IMR-90 (cell line): ENCODE measurements at regions not wholly inside any gene's neighbourhood (a gene's known extent, or its start where the extent isn't known, plus 50 kb on each side); places are given as distances from the start of the nearest gene placed in this dataset.
"Not testable (repeated sequence)": the region's sequence is repeated elsewhere in the genome, so short reads cannot be mapped to it uniquely, and the experiment has no call there.

Experiments used
- ATAC-seq: fragments of 200-7000 bp; cut with Tn5 transposase; 2 replicates; pipeline ENCODE4 v1.9.1; 2020; ENCODE audit warnings: low read depth, mild to moderate bottlenecking, moderate library complexity
- BruUV-seq: library from RNA; stranded (reverse); fragments of 400-500 nt; replicated peaks from 2 replicates; lab custom pipeline; 2021; lab: Mats Ljungman, UMichigan
- CTCF ChIA-PET: fragments of 300-600 bp; formaldehyde crosslinking; extraction: SDS; loops from one replicate; lab custom pipeline; 2021; ENCODE audit warnings: antibody characterized with exemption; lab: Yijun Ruan, JAX
- POLR2A ChIA-PET: fragments of 300-600 bp; sonication (Branson Sonifier 250); formaldehyde crosslinking; loops from one replicate; lab custom pipeline; 2022; ENCODE audit warnings: antibody characterized with exemption; ENCODE audit not compliant: unreplicated experiment; lab: Charles Lee
- DNase-seq: peaks from one replicate; pipeline ENCODE4 v3.0.0; 2013
- H2AFZ ChIP-seq: replicated peaks from 2 replicates; pipeline ENCODE3; 2013; ENCODE audit warnings: low read length, mild to moderate bottlenecking; ENCODE audit not compliant: poor library complexity
- H2AK5ac ChIP-seq: 2 replicates; pipeline ENCODE4 v1.6.1; 2013; ENCODE audit warnings: low read depth, low read length, inconsistent platforms
- H2AK9ac ChIP-seq: replicated peaks from 2 replicates; pipeline ENCODE3; 2013; ENCODE audit warnings: mild to moderate bottlenecking, low read depth, low read length, moderate library complexity; ENCODE audit not compliant: poor library complexity
- H2BK120ac ChIP-seq: 2 replicates; pipeline ENCODE4 v1.6.1; 2013; ENCODE audit warnings: low read depth, low read length, inconsistent platforms
- H2BK15ac ChIP-seq: 3 replicates; pipeline ENCODE4 v1.6.1; 2013; ENCODE audit warnings: low read depth, low read length, inconsistent platforms
- H2BK20ac ChIP-seq: 2 replicates; pipeline ENCODE4 v1.6.1; 2013; ENCODE audit warnings: low read depth, mild to moderate bottlenecking, inconsistent platforms, low read length, moderate library complexity
- H2BK5ac ChIP-seq: 2 replicates; pipeline ENCODE4 v1.6.1; 2013; ENCODE audit warnings: mild to moderate bottlenecking, low read depth, low read length, inconsistent platforms; ENCODE audit not compliant: poor library complexity, severe bottlenecking
- H3K14ac ChIP-seq: replicated peaks from 2 replicates; pipeline ENCODE4 v1.6.1; 2013; ENCODE audit warnings: low read depth, low read length, inconsistent platforms
- H3K18ac ChIP-seq: 2 replicates; pipeline ENCODE4 v1.6.1; 2013; ENCODE audit warnings: low read depth, low read length, control low read depth
- H3K23ac ChIP-seq: 2 replicates; pipeline ENCODE4 v1.6.1; 2013; ENCODE audit warnings: low read depth, low read length, inconsistent platforms
- H3K27ac ChIP-seq: 2 replicates; pipeline ENCODE4 v1.5.1; 2013; ENCODE audit warnings: mild to moderate bottlenecking, control low read depth, low read length; ENCODE audit not compliant: insufficient read depth
- H3K27me3 ChIP-seq: 2 replicates; pipeline ENCODE4 v1.6.1; 2013; ENCODE audit warnings: low read length; ENCODE audit not compliant: control insufficient read depth, insufficient read depth
- H3K36me3 ChIP-seq: 2 replicates; pipeline ENCODE4 v1.6.1; 2013; ENCODE audit warnings: low read length, mixed read lengths; ENCODE audit not compliant: control insufficient read depth, insufficient read depth
- H3K4ac ChIP-seq: 2 replicates; pipeline ENCODE4 v1.6.1; 2013; ENCODE audit warnings: low read depth, low read length, inconsistent platforms
- H3K4me1 ChIP-seq: 2 replicates; pipeline ENCODE4 v1.6.1; 2013; ENCODE audit warnings: low read length, mixed read lengths; ENCODE audit not compliant: control insufficient read depth, insufficient read depth
- H3K4me2 ChIP-seq: 2 replicates; pipeline ENCODE4 v1.6.1; 2013; ENCODE audit warnings: low read depth, mild to moderate bottlenecking, control low read depth, low read length, moderate library complexity
- H3K4me3 ChIP-seq: 2 replicates; pipeline ENCODE4 v1.5.1; 2013; ENCODE audit warnings: low read depth, mild to moderate bottlenecking, control low read depth, low read length, moderate library complexity; ENCODE audit not compliant: insufficient read depth
- H3K56ac ChIP-seq: 2 replicates; pipeline ENCODE4 v1.6.1; 2013; ENCODE audit warnings: low read length, inconsistent platforms; ENCODE audit not compliant: insufficient read depth; ENCODE audit errors: extremely low read depth
- H3K79me1 ChIP-seq, 2 experiments: 2 replicates each; pipeline ENCODE4 v1.6.1; 2013; ENCODE audit warnings: low read length in 2 of 2, inconsistent platforms in 1 of 2, low read depth in 1 of 2
- H3K9ac ChIP-seq: 2 replicates; pipeline ENCODE4 v1.6.1; 2013; ENCODE audit warnings: low read depth, low read length, control low read depth
- H3K9me1 ChIP-seq: 2 replicates; pipeline ENCODE4 v1.6.1; 2013; ENCODE audit warnings: low read length, inconsistent platforms; ENCODE audit not compliant: insufficient read depth
- H3K9me3 ChIP-seq: 2 replicates; pipeline ENCODE4 v1.6.1; 2013; ENCODE audit warnings: low read length; ENCODE audit not compliant: control insufficient read depth, insufficient read depth
- H4K20me1 ChIP-seq: 2 replicates; pipeline ENCODE4 v1.6.1; 2013; ENCODE audit warnings: low read length, inconsistent platforms; ENCODE audit not compliant: insufficient read depth
- H4K5ac ChIP-seq: 2 replicates; pipeline ENCODE4 v1.6.1; 2013; ENCODE audit warnings: mild to moderate bottlenecking, low read depth, low read length, control low read depth
- H4K8ac ChIP-seq, 2 experiments: 2 replicates each; pipeline ENCODE4 v1.6.1; 2013; ENCODE audit warnings: low read depth in 2 of 2, low read length in 2 of 2, control low read depth in 1 of 2, inconsistent platforms in 1 of 2
- H4K91ac ChIP-seq: 2 replicates; pipeline ENCODE4 v1.6.1; 2013; ENCODE audit warnings: low read depth, low read length, inconsistent platforms; ENCODE audit not compliant: insufficient read depth
- MAZ ChIP-seq: IDR thresholded peaks from 2 replicates; pipeline ENCODE4 v1.6.1; 2012; ENCODE audit warnings: low read depth, mild to moderate bottlenecking, low read length, improper control_type of control experiment, moderate library complexity, borderline replicate concordance
- POLR2A ChIP-seq: IDR thresholded peaks from 2 replicates; pipeline ENCODE4 v1.6.1; 2012; ENCODE audit warnings: mild to moderate bottlenecking, low read depth, low read length
- WGBS, 2 experiments: methylation state at CpG; one replicate each; pipeline versions ENCODE4 v1.1.5 to v1.1.7; 2013; ENCODE audit warnings: missing lambda C conversion rate in 2 of 2; ENCODE audit not compliant: insufficient read length in 1 of 2; ENCODE audit errors: extremely low coverage in 2 of 2; 5-methylcytosine and 5-hydroxymethylcytosine counted together
- dilution Hi-C: fragments of 300-500 bp; cut with HindIII; formaldehyde crosslinking; loops from one replicate; pipeline ENCODE4 v1.14.3; 2018; ENCODE audit warnings: low sequenced_read_pairs; ENCODE audit not compliant: unreplicated experiment
- in situ Hi-C: fragments of 300-500 bp; cut with MboI; formaldehyde crosslinking; loops from 3 replicates; pipeline ENCODE4 v1.14.3; 2019; ENCODE audit warnings: low sequenced_read_pairs, inconsistent platforms, mixed read lengths
- intact Hi-C: fragments of 100-400 bp; cut with micrococcal nuclease; formaldehyde crosslinking; loops from 2 replicates; pipeline ENCODE4 v1.10.0; 2022

GRCh38 chr21:9753943-9754342 lies 767.4 kb upstream of the TPTE start:
- Histone ChIP-seq H2AK9ac (no peak overlapping the region), H3K4ac (no peak overlapping the region), H2AFZ (no peak overlapping the region), H2BK20ac (no peak overlapping the region), H3K4me2 (no peak overlapping the region), H3K4me1 (no peaks in the 10 kb centered on the region), H4K8ac (no peak overlapping the region), H3K9ac (no peak overlapping the region), H4K91ac (no peak overlapping the region), H3K27ac (no peak overlapping the region), H3K4me3 (no peak overlapping the region), H3K9me1 (no peaks in the 10 kb centered on the region), H3K9me3 (peaks cover 45% of the 10 kb centered on the region), H2AK5ac (no peak overlapping the region), H3K36me3 (no peaks in the 10 kb centered on the region), H3K79me1 (no peaks in the 10 kb centered on the region), H3K14ac (no peak overlapping the region), H3K56ac (no peak overlapping the region), H3K18ac (no peak overlapping the region), H2BK120ac (no peak overlapping the region), H3K27me3 (no peaks in the 10 kb centered on the region), H2BK15ac (no peak overlapping the region), H2BK5ac (no peak overlapping the region), H4K20me1 (no peaks in the 10 kb centered on the region), H3K23ac (no peak overlapping the region), H4K5ac (no peak overlapping the region)
- BruUV-seq: no TSS peak
- in situ Hi-C loops: no loop called here
- WGBS, 2 experiments: 20% methylated on average over 2 of the region's 7 CpGs; no CpG with 5 or more reads in 1 of the 2 experiments
- intact Hi-C loops: no loop called here
- ChIA-PET POLR2A (no interaction called here), CTCF (no interaction called here)
- dilution Hi-C loops: no loop called here
- no peak for TF ChIP-seq POLR2A
- TF ChIP-seq MAZ: no peak
- ATAC-seq (no peak), DNase-seq (no peak)

- H3K14ac ChIP-seq, H3K9ac ChIP-seq, H2AFZ ChIP-seq, H2AK5ac ChIP-seq, H3K4me1 ChIP-seq, H3K4me2 ChIP-seq, in situ Hi-C loops, H3K79me1 ChIP-seq, DNase-seq, POLR2A ChIA-PET, H2AK9ac ChIP-seq, BruUV-seq, H3K27me3 ChIP-seq, H4K91ac ChIP-seq, H3K4me3 ChIP-seq, H3K27ac ChIP-seq, H2BK20ac ChIP-seq, H3K56ac ChIP-seq, H4K20me1 ChIP-seq, H4K8ac ChIP-seq, H4K5ac ChIP-seq, dilution Hi-C loops, H3K18ac ChIP-seq, CTCF ChIA-PET, H3K4ac ChIP-seq, H3K36me3 ChIP-seq, intact Hi-C loops, H2BK120ac ChIP-seq, H2BK15ac ChIP-seq, ATAC-seq, H3K9me1 ChIP-seq, H2BK5ac ChIP-seq, H3K23ac ChIP-seq: not testable (repeated sequence)
- peaks cover 47% of the 10 kb centered on the region for H3K9me3 ChIP-seq
- no CpG with 5 or more reads among the region's 1 CpG for WGBS, 2 experiments
Measured at GRCh38 chr21:9754434-9754833, 766.9 kb upstream of the TPTE start.
